Liver (tissue), 3 donors: ENCODE measurements at regions not wholly inside any gene's neighbourhood (a gene's known extent, or its start where the extent isn't known, plus 50 kb on each side); places are given as distances from the start of the nearest gene placed in this dataset.

Experiments
- EGR1 ChIP-seq, 2 donors: IDR thresholded peaks; 2 replicates each; pipeline ENCODE4 v1.6.1; 2016 to 2018; ENCODE audit warnings: antibody characterized with exemption in 2 of 2, low read depth in 2 of 2
- GABPA ChIP-seq, 2 donors: IDR thresholded peaks in 1 of 2; conservative IDR thresholded peaks in 1 of 2; 2 replicates each; pipeline ENCODE4 v1.6.1; 2016; ENCODE audit warnings: antibody characterized with exemption in 2 of 2, mild to moderate bottlenecking in 1 of 2, moderate library complexity in 1 of 2
- NR2F2 ChIP-seq: IDR thresholded peaks from 2 replicates; pipeline ENCODE4 v1.6.1; 2016; ENCODE audit warnings: antibody characterized with exemption
- RAD21 ChIP-seq, 2 donors: IDR thresholded peaks; 2 replicates each; pipeline ENCODE4 v1.6.1; 2016; ENCODE audit warnings: antibody characterized with exemption in 2 of 2, mild to moderate bottlenecking in 2 of 2
- SP1 ChIP-seq: IDR thresholded peaks from 2 replicates; pipeline ENCODE4 v1.6.1; 2018; ENCODE audit warnings: antibody characterized with exemption, mild to moderate bottlenecking
- TF ChIP-seq, protein P1 (sequence below): fragments of 150-350 bp; IDR thresholded peaks from 2 replicates; pipeline ENCODE4 v1.5.1; 2017; ENCODE audit warnings: improper control_type of control experiment, low read depth, low read length; ENCODE audit not compliant: missing input control
- TF ChIP-seq, protein P2 (sequence below): IDR thresholded peaks from 2 replicates; pipeline ENCODE4 v1.6.1; 2016; ENCODE audit warnings: antibody characterized with exemption
- TF ChIP-seq, protein P3 (sequence below): IDR thresholded peaks from 2 replicates; pipeline ENCODE4 v1.6.1; 2016; ENCODE audit warnings: antibody characterized with exemption, mild to moderate bottlenecking
- TF ChIP-seq, protein P4 (sequence below): IDR thresholded peaks from 2 replicates; pipeline ENCODE4 v1.6.1; 2016; ENCODE audit warnings: antibody characterized with exemption
- TF ChIP-seq, protein P5 (sequence below): IDR thresholded peaks from 2 replicates; pipeline ENCODE4 v1.6.1; 2016; ENCODE audit warnings: antibody characterized with exemption
- donor health status: healthy.
- donor health status: healthy.

DNA sequence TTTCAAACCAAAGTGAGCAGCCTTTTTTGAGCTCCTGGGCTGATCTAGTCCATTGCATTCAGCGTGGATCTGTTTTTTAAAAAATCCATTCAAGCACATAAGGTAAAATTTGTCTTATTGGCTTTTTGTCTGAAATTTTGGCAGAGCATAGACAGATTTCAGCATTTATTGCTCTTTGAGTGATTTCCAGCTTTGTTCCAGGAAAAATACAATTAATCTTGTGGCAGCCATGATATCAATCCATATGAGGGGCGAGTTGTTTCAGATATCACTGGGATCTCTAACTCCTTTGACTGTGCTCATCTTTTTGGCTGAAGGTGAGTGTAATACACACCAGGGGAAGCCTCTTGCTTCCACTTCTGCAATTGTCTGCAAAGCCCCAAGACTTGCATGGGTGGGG lies 523.9 kb downstream of the SLC4A3 start:
- TF ChIP-seq NR2F2 (no peak), EGR1 (IDR thresholded peaks at IDR 0.05; ENCODE audit: low read depth in 2 of 2) (no peak), GABPA (IDR thresholded peaks at IDR 0.05 in 1 of 2, conservative IDR thresholded peaks at IDR 0.05 in 1 of 2) (no peak), RAD21 (IDR thresholded peaks at IDR 0.05) (no peak), SP1 (no peak)
- TF ChIP-seq, protein P1, sequence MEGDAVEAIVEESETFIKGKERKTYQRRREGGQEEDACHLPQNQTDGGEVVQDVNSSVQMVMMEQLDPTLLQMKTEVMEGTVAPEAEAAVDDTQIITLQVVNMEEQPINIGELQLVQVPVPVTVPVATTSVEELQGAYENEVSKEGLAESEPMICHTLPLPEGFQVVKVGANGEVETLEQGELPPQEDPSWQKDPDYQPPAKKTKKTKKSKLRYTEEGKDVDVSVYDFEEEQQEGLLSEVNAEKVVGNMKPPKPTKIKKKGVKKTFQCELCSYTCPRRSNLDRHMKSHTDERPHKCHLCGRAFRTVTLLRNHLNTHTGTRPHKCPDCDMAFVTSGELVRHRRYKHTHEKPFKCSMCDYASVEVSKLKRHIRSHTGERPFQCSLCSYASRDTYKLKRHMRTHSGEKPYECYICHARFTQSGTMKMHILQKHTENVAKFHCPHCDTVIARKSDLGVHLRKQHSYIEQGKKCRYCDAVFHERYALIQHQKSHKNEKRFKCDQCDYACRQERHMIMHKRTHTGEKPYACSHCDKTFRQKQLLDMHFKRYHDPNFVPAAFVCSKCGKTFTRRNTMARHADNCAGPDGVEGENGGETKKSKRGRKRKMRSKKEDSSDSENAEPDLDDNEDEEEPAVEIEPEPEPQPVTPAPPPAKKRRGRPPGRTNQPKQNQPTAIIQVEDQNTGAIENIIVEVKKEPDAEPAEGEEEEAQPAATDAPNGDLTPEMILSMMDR: no peak
- TF ChIP-seq, protein P2, sequence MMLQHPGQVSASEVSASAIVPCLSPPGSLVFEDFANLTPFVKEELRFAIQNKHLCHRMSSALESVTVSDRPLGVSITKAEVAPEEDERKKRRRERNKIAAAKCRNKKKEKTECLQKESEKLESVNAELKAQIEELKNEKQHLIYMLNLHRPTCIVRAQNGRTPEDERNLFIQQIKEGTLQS: no peak
- TF ChIP-seq, protein P3, sequence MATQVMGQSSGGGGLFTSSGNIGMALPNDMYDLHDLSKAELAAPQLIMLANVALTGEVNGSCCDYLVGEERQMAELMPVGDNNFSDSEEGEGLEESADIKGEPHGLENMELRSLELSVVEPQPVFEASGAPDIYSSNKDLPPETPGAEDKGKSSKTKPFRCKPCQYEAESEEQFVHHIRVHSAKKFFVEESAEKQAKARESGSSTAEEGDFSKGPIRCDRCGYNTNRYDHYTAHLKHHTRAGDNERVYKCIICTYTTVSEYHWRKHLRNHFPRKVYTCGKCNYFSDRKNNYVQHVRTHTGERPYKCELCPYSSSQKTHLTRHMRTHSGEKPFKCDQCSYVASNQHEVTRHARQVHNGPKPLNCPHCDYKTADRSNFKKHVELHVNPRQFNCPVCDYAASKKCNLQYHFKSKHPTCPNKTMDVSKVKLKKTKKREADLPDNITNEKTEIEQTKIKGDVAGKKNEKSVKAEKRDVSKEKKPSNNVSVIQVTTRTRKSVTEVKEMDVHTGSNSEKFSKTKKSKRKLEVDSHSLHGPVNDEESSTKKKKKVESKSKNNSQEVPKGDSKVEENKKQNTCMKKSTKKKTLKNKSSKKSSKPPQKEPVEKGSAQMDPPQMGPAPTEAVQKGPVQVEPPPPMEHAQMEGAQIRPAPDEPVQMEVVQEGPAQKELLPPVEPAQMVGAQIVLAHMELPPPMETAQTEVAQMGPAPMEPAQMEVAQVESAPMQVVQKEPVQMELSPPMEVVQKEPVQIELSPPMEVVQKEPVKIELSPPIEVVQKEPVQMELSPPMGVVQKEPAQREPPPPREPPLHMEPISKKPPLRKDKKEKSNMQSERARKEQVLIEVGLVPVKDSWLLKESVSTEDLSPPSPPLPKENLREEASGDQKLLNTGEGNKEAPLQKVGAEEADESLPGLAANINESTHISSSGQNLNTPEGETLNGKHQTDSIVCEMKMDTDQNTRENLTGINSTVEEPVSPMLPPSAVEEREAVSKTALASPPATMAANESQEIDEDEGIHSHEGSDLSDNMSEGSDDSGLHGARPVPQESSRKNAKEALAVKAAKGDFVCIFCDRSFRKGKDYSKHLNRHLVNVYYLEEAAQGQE: no peak
- TF ChIP-seq, protein P4, sequence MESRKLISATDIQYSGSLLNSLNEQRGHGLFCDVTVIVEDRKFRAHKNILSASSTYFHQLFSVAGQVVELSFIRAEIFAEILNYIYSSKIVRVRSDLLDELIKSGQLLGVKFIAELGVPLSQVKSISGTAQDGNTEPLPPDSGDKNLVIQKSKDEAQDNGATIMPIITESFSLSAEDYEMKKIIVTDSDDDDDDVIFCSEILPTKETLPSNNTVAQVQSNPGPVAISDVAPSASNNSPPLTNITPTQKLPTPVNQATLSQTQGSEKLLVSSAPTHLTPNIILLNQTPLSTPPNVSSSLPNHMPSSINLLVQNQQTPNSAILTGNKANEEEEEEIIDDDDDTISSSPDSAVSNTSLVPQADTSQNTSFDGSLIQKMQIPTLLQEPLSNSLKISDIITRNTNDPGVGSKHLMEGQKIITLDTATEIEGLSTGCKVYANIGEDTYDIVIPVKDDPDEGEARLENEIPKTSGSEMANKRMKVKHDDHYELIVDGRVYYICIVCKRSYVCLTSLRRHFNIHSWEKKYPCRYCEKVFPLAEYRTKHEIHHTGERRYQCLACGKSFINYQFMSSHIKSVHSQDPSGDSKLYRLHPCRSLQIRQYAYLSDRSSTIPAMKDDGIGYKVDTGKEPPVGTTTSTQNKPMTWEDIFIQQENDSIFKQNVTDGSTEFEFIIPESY: no peak
- TF ChIP-seq, protein P5, sequence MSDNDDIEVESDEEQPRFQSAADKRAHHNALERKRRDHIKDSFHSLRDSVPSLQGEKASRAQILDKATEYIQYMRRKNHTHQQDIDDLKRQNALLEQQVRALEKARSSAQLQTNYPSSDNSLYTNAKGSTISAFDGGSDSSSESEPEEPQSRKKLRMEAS: no peak
